HG03354 (cell line): ENCODE measurements at regions not wholly inside any gene's neighbourhood (a gene's known extent, or its start where the extent isn't known, plus 50 kb on each side); places are given as distances from the start of the nearest gene placed in this dataset.

Source experiments
- ATAC-seq: cut with Tn5 transposase; IDR thresholded peaks from one replicate; pipeline ENCODE4 v1.9.1; 2021; ENCODE audit warnings: mild to moderate bottlenecking; ENCODE audit not compliant: unreplicated experiment, poor library complexity, severe bottlenecking

- no peak for ATAC-seq
Observed at GRCh38 chr12:25013061-25013460, 64.2 kb upstream of the BCAT1 start.

- ATAC-seq: peak; percentile 39
Observed at GRCh38 chr12:25009496-25010092, 60.7 kb upstream of the BCAT1 start.

DNA sequence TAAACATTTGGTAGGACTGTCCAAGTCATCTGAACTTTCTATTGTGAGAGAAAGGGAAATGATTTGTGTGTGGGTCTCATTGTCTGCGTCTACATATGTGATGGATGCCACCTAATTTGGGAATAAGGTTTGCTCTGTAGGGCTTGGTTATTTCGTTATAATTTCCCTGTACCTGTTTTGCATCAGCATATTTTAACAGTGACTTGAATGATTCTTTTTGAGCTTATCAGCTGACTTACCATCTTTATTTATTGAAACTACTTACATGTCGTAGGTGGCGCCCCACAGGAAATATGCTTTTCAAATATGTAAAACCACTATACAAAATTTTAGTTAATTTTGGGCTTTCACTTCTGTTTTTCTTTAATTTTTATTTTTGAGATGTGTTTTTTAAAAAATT is 56.5 kb upstream of the BCAT1 start:
- peak; percentile 72 for ATAC-seq

DNA sequence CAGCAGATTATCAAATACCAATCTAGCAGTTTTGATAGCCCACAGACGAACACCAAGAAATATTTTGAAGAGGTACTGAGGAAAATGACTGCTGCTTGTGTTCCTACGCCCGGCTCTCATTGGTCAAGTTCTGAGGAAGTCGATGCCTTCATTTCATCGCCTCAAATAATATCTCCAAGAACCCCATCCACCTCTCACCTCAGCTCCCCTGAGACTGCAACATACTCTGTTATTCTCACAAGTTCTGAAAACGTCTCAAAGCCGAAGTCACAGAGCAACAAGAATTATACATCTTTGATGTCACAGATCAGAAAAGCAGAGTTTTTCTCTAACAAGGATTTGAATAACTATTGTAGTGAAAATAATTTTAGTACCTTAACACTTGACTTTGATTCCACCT is 55.5 kb upstream of the BCAT1 start:
- ATAC-seq: no peak

DNA sequence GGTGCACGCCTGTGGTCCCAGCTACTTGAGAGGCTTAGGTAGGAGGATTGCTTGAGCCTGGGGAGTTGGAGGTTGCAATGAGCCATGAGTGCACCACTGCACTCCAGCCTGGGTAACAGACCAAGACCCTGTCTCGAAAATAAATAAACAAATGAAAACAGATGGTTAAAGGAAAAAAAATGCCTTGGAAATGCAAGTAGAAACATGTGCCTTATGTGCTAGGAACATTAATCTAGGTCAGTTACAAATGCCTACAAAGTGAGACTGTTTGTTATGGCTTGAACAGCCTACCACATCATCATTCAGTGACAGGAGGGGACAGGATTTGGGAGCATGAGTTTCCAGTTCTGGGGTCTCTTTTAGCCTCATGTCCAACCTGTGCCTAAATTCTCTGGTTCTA is 52.4 kb upstream of the BCAT1 start:
- ATAC-seq: no peak
